CD4-positive, alpha-beta T cell (primary cell): ENCODE measurements at regions not wholly inside any gene's neighbourhood (a gene's known extent, or its start where the extent isn't known, plus 50 kb on each side); places are given as distances from the start of the nearest gene placed in this dataset.

Experiments
- ATAC-seq: fragments of 200-7000 bp; cut with Tn5 transposase; one replicate; pipeline ENCODE4 v1.10.0; 2022; ENCODE audit warnings: mild to moderate bottlenecking; ENCODE audit not compliant: poor library complexity
- CTCF ChIA-PET: fragments of 350-600 bp; sonication (Branson Sonifier 250); formaldehyde crosslinking; loops from one replicate; lab custom pipeline; 2021; ENCODE audit warnings: antibody characterized with exemption, inconsistent platforms; lab: Charles Lee
- POLR2A ChIA-PET: fragments of 350-600 bp; sonication (Branson Sonifier 250); formaldehyde crosslinking; loops from one replicate; lab custom pipeline; 2021; ENCODE audit warnings: antibody characterized with exemption, inconsistent platforms; lab: Charles Lee
- DNase-seq, 14 experiments: peaks; one replicate each; pipeline ENCODE4 v3.0.0-alpha.2; 2013 to 2020; ENCODE audit warnings: mixed read lengths in 2 of 14
- H3K27ac ChIP-seq, 2 donors: one replicate each; pipeline versions ENCODE4 v1.5.1 to v1.7.0; 2013; ENCODE audit warnings: low read length in 2 of 2, low read depth in 1 of 2, mild to moderate bottlenecking in 1 of 2
- H3K27me3 ChIP-seq, 2 experiments: 1 replicate in 1 of 2; 2 replicates in 1 of 2; pipeline versions ENCODE4 v1.6.1 to v1.7.0; 2013; ENCODE audit warnings: low read length in 2 of 2, control low read depth in 1 of 2, mild to moderate bottlenecking in 1 of 2, moderate library complexity in 1 of 2; ENCODE audit not compliant: insufficient read depth in 2 of 2, control insufficient read depth in 1 of 2
- H3K36me3 ChIP-seq: one replicate; pipeline ENCODE4 v1.6.1; 2013; ENCODE audit warnings: low read length, control low read depth; ENCODE audit not compliant: insufficient read depth
- H3K4me1 ChIP-seq: one replicate; pipeline ENCODE4 v1.6.1; 2013; ENCODE audit warnings: low read length, control low read depth; ENCODE audit not compliant: insufficient read depth
- H3K4me3 ChIP-seq: one replicate; pipeline ENCODE4 v1.5.1; 2013; ENCODE audit warnings: mild to moderate bottlenecking, low read length, moderate library complexity
- H3K9me3 ChIP-seq, 2 experiments: 1 replicate in 1 of 2; 2 replicates in 1 of 2; pipeline versions ENCODE4 v1.6.1 to v1.7.0; 2013; ENCODE audit warnings: low read length in 2 of 2, mild to moderate bottlenecking in 2 of 2, control low read depth in 1 of 2, moderate library complexity in 1 of 2; ENCODE audit not compliant: control insufficient read depth in 1 of 2, insufficient read depth in 1 of 2
- H3K27ac Mint-ChIP-seq: one replicate; pipeline ENCODE4 v1.8.0; 2020; ENCODE audit warnings: mixed read lengths
- H3K27me3 Mint-ChIP-seq: one replicate; pipeline ENCODE4 v1.8.0; 2021; ENCODE audit warnings: mixed read lengths
- H3K36me3 Mint-ChIP-seq: one replicate; pipeline ENCODE4 v1.8.0; 2021; ENCODE audit warnings: low read depth, mixed read lengths
- H3K4me1 Mint-ChIP-seq: one replicate; pipeline ENCODE4 v1.8.0; 2021; ENCODE audit warnings: low read depth, mixed read lengths
- H3K4me3 Mint-ChIP-seq: one replicate; pipeline ENCODE4 v1.8.0; 2020; ENCODE audit warnings: mild to moderate bottlenecking, mixed read lengths
- H3K9me3 Mint-ChIP-seq: one replicate; pipeline ENCODE4 v1.8.0; 2020; ENCODE audit warnings: mixed read lengths
- CTCF ChIP-seq: fragments of 200-600 bp; IDR thresholded peaks from one replicate; pipeline ENCODE4 v1.8.0; 2022; ENCODE audit warnings: antibody characterized with exemption, mild to moderate bottlenecking
- intact Hi-C, 2 experiments: fragments of 100-400 bp; cut with DNase I in 1 of 2; cut with micrococcal nuclease in 1 of 2; formaldehyde crosslinking; loops; one replicate each; pipeline versions ENCODE4 v1.15.1 to v1.9.0; 2023 to 2025; cut with DNase I, micrococcal nuclease

GRCh38 chr13:80562433-80563156 is 221.7 kb upstream of the SPRY2 start:
- Mint-ChIP-seq H3K9me3 (no peaks in the 10 kb centered on the region), H3K27ac (peak overlapping the region; percentile 28), H3K4me3 (peak overlapping the region; percentile 74), H3K4me1 (peaks cover 28% of the 10 kb centered on the region), H3K36me3 (no peaks in the 10 kb centered on the region), H3K27me3 (no peaks in the 10 kb centered on the region)
- ChIA-PET CTCF (no interaction called here), POLR2A (no interaction called here)
- TF ChIP-seq CTCF, result no peak
- Histone ChIP-seq H3K36me3 (no peaks in the 10 kb centered on the region), H3K9me3 (no peaks in the 10 kb centered on the region), H3K4me3 (no peak overlapping the region), H3K27me3 (no peaks in the 10 kb centered on the region), H3K4me1 (no peaks in the 10 kb centered on the region), H3K27ac (no peak overlapping the region)
- no peak for ATAC-seq
- intact Hi-C loops, result no loop called here
- DNase-seq, result no peak

- no peak overlapping the region for H3K4me3 Mint-ChIP-seq
- H3K36me3 Mint-ChIP-seq, result no peaks in the 10 kb centered on the region
- Histone ChIP-seq H3K36me3 (no peaks in the 10 kb centered on the region), H3K27me3 (no peaks in the 10 kb centered on the region), H3K9me3 (no peaks in the 10 kb centered on the region), H3K27ac (no peak overlapping the region), H3K4me1 (no peaks in the 10 kb centered on the region), H3K4me3 (no peak overlapping the region)
- ATAC-seq (no peak), DNase-seq (no peak)
- peaks cover 28% of the 10 kb centered on the region for H3K4me1 Mint-ChIP-seq
- intact Hi-C loops, result no loop called here
- TF ChIP-seq CTCF, result no peak
- CTCF ChIA-PET, result no interaction called here
- no peaks in the 10 kb centered on the region for H3K9me3 Mint-ChIP-seq
- H3K27ac Mint-ChIP-seq, result no peak overlapping the region
- no peaks in the 10 kb centered on the region for H3K27me3 Mint-ChIP-seq
- POLR2A ChIA-PET, result no interaction called here
These were observed 219.7 kb upstream of the SPRY2 start for GRCh38 chr13:80560609-80561008.

GRCh38 chr13:80559944-80560343 is 219.0 kb upstream of the SPRY2 start:
- Histone ChIP-seq H3K27ac (no peak overlapping the region), H3K36me3 (no peaks in the 10 kb centered on the region), H3K4me1 (no peaks in the 10 kb centered on the region), H3K9me3 (no peaks in the 10 kb centered on the region), H3K4me3 (no peak overlapping the region), H3K27me3 (no peaks in the 10 kb centered on the region)
- H3K4me3 Mint-ChIP-seq, result no peak overlapping the region
- DNase-seq (no peak), ATAC-seq (no peak)
- H3K4me1 Mint-ChIP-seq, result peaks cover 28% of the 10 kb centered on the region
- POLR2A ChIA-PET, result no interaction called here
- no peaks in the 10 kb centered on the region for H3K27me3 Mint-ChIP-seq
- H3K9me3 Mint-ChIP-seq, result no peaks in the 10 kb centered on the region
- CTCF ChIA-PET, result no interaction called here
- intact Hi-C loops, result no loop called here
- no peaks in the 10 kb centered on the region for H3K36me3 Mint-ChIP-seq
- TF ChIP-seq CTCF, result no peak
- H3K27ac Mint-ChIP-seq, result no peak overlapping the region
